GM18505 (cell line): ENCODE measurements at regions not wholly inside any gene's neighbourhood (a gene's known extent, or its start where the extent isn't known, plus 50 kb on each side); places are given as distances from the start of the nearest gene placed in this dataset.

Experiments
- ATAC-seq: cut with Tn5 transposase; IDR thresholded peaks from one replicate; pipeline ENCODE4 v1.9.1; 2021; ENCODE audit not compliant: unreplicated experiment
- POLR2A ChIP-seq: IDR thresholded peaks from 4 replicates; pipeline ENCODE4 v1.6.1; 2011; ENCODE audit warnings: borderline replicate concordance; ENCODE audit not compliant: insufficient read depth, insufficient read length; ENCODE audit errors: extremely low read depth

- no peak for TF ChIP-seq POLR2A
- no peak for ATAC-seq
Measured at GRCh38 chr11:28730889-28731288, 622.7 kb downstream of the METTL15 start.

GRCh38 chr11:28730336-28730735 is 622.1 kb downstream of the METTL15 start:
- TF ChIP-seq POLR2A = no peak
- no peak for ATAC-seq

GRCh38 chr11:28729339-28729738 is 621.2 kb downstream of the METTL15 start:
- no peak for TF ChIP-seq POLR2A
- ATAC-seq = no peak

GRCh38 chr11:28728666-28729065 is 620.5 kb downstream of the METTL15 start:
- TF ChIP-seq POLR2A = no peak
- no peak for ATAC-seq

- TF ChIP-seq POLR2A = no peak
- no peak for ATAC-seq
Measured at GRCh38 chr11:28727254-28727653, 619.1 kb downstream of the METTL15 start.

GRCh38 chr11:28726432-28726831 is 618.2 kb downstream of the METTL15 start:
- TF ChIP-seq POLR2A = no peak

GRCh38 chr11:28715726-28716125 is 607.5 kb downstream of the METTL15 start:
- no peak for ATAC-seq
- no peak for TF ChIP-seq POLR2A

More at GRCh38 chr11:28726432-28726831, 618.2 kb downstream of the METTL15 start:
- no peak for ATAC-seq

GRCh38 chr11:28713850-28714249 is 605.7 kb downstream of the METTL15 start:
- ATAC-seq = no peak

GRCh38 chr11:28708075-28708474 is 599.9 kb downstream of the METTL15 start:
- no peak for TF ChIP-seq POLR2A

More at GRCh38 chr11:28713850-28714249, 605.7 kb downstream of the METTL15 start:
- no peak for TF ChIP-seq POLR2A

GRCh38 chr11:28704801-28705200 is 596.6 kb downstream of the METTL15 start:
- ATAC-seq = no peak
- no peak for TF ChIP-seq POLR2A

More at GRCh38 chr11:28708075-28708474, 599.9 kb downstream of the METTL15 start:
- ATAC-seq = no peak

- ATAC-seq = no peak
- TF ChIP-seq POLR2A = no peak
Measured at GRCh38 chr11:28703371-28703770, 595.2 kb downstream of the METTL15 start.

GRCh38 chr11:28702871-28703270 is 594.7 kb downstream of the METTL15 start:
- TF ChIP-seq POLR2A = no peak
- ATAC-seq = no peak

GRCh38 chr11:28702450-28702790 is 594.2 kb downstream of the METTL15 start:
- no peak for ATAC-seq
- no peak for TF ChIP-seq POLR2A

- no peak for ATAC-seq
- no peak for TF ChIP-seq POLR2A
Measured at GRCh38 chr11:28701760-28702449, 593.7 kb downstream of the METTL15 start.

- no peak for ATAC-seq
Measured at GRCh38 chr11:28699701-28700100, 591.5 kb downstream of the METTL15 start.

More at GRCh38 chr11:28699701-28700100, 591.5 kb downstream of the METTL15 start:
- TF ChIP-seq POLR2A = no peak
